KOPT-K1 (cell line): ENCODE measurements at regions not wholly inside any gene's neighbourhood (a gene's known extent, or its start where the extent isn't known, plus 50 kb on each side); places are given as distances from the start of the nearest gene placed in this dataset.

Source experiments
- H3K27ac ChIP-seq: fragments of 200-600 bp; sonication (generic); 2 replicates; pipeline ENCODE4 v1.5.1; 2016; ENCODE audit warnings: antibody characterized with exemption, mild to moderate bottlenecking, low read depth, low read length; ENCODE audit not compliant: poor library complexity, severe bottlenecking
- H3K36me3 ChIP-seq: fragments of 200-600 bp; sonication (generic); 2 replicates; pipeline ENCODE4 v1.5.1; 2017; ENCODE audit warnings: antibody characterized with exemption, mild to moderate bottlenecking, low read length, moderate library complexity; ENCODE audit not compliant: insufficient read depth
- H3K9me3 ChIP-seq: fragments of 200-600 bp; sonication (generic); 2 replicates; pipeline ENCODE4 v1.5.1; 2017; ENCODE audit warnings: antibody characterized with exemption, low read length, mild to moderate bottlenecking; ENCODE audit not compliant: insufficient read depth, poor library complexity, severe bottlenecking

GRCh38 chr9:13554626-13555025 is 275.1 kb upstream of the MPDZ start:
- no peaks in the 10 kb centered on the region for H3K36me3 ChIP-seq
- H3K27ac ChIP-seq, result no peak overlapping the region
- no peaks in the 10 kb centered on the region for H3K9me3 ChIP-seq

GRCh38 chr9:13552606-13553215 is 273.2 kb upstream of the MPDZ start:
- H3K27ac ChIP-seq, result no peak overlapping the region
- H3K36me3 ChIP-seq, result no peaks in the 10 kb centered on the region
- H3K9me3 ChIP-seq, result no peaks in the 10 kb centered on the region

- Histone ChIP-seq H3K9me3 (no peaks in the 10 kb centered on the region), H3K36me3 (no peaks in the 10 kb centered on the region), H3K27ac (no peak overlapping the region)
These were observed 271.0 kb upstream of the MPDZ start for GRCh38 chr9:13550519-13550918.

GRCh38 chr9:13548535-13548934 is 269.0 kb upstream of the MPDZ start:
- H3K27ac ChIP-seq, result no peak overlapping the region
- H3K9me3 ChIP-seq, result no peaks in the 10 kb centered on the region
- no peaks in the 10 kb centered on the region for H3K36me3 ChIP-seq

GRCh38 chr9:13535141-13535540 is 255.6 kb upstream of the MPDZ start:
- H3K36me3 ChIP-seq, result no peaks in the 10 kb centered on the region
- no peak overlapping the region for H3K27ac ChIP-seq

GRCh38 chr9:13534006-13534405 is 254.5 kb upstream of the MPDZ start:
- Histone ChIP-seq H3K9me3 (no peaks in the 10 kb centered on the region), H3K27ac (no peak overlapping the region), H3K36me3 (no peaks in the 10 kb centered on the region)

More at GRCh38 chr9:13535141-13535540, 255.6 kb upstream of the MPDZ start:
- H3K9me3 ChIP-seq, result no peaks in the 10 kb centered on the region

- Histone ChIP-seq H3K27ac (no peak overlapping the region), H3K36me3 (no peaks in the 10 kb centered on the region), H3K9me3 (no peaks in the 10 kb centered on the region)
These were observed 252.9 kb upstream of the MPDZ start for GRCh38 chr9:13532407-13532806.

GRCh38 chr9:13529321-13530104 is 250.0 kb upstream of the MPDZ start:
- Histone ChIP-seq H3K9me3 (no peaks in the 10 kb centered on the region), H3K27ac (no peak overlapping the region), H3K36me3 (no peaks in the 10 kb centered on the region)

GRCh38 chr9:13524245-13524644 is 244.8 kb upstream of the MPDZ start:
- Histone ChIP-seq H3K27ac (no peak overlapping the region), H3K36me3 (no peaks in the 10 kb centered on the region), H3K9me3 (no peaks in the 10 kb centered on the region)

- no peak overlapping the region for H3K27ac ChIP-seq
- no peaks in the 10 kb centered on the region for H3K36me3 ChIP-seq
- no peaks in the 10 kb centered on the region for H3K9me3 ChIP-seq
These were observed 240.6 kb upstream of the MPDZ start for GRCh38 chr9:13520069-13520468.

- Histone ChIP-seq H3K27ac (no peak overlapping the region), H3K9me3 (no peaks in the 10 kb centered on the region), H3K36me3 (no peaks in the 10 kb centered on the region)
These were observed 234.4 kb upstream of the MPDZ start for GRCh38 chr9:13513716-13514444.

- no peaks in the 10 kb centered on the region for H3K9me3 ChIP-seq
- H3K27ac ChIP-seq, result no peak overlapping the region
- H3K36me3 ChIP-seq, result no peaks in the 10 kb centered on the region
These were observed 233.8 kb upstream of the MPDZ start for GRCh38 chr9:13513286-13513685.

- H3K36me3 ChIP-seq, result no peaks in the 10 kb centered on the region
These were observed 229.2 kb upstream of the MPDZ start for GRCh38 chr9:13508681-13509080.

GRCh38 chr9:13508086-13508485 is 228.6 kb upstream of the MPDZ start:
- H3K36me3 ChIP-seq, result no peaks in the 10 kb centered on the region
- H3K9me3 ChIP-seq, result no peaks in the 10 kb centered on the region
- H3K27ac ChIP-seq, result no peak overlapping the region

More at GRCh38 chr9:13508681-13509080, 229.2 kb upstream of the MPDZ start:
- Histone ChIP-seq H3K27ac (no peak overlapping the region), H3K9me3 (no peaks in the 10 kb centered on the region)

GRCh38 chr9:13505797-13506196 is 226.3 kb upstream of the MPDZ start:
- Histone ChIP-seq H3K9me3 (no peaks in the 10 kb centered on the region), H3K27ac (no peak overlapping the region), H3K36me3 (no peaks in the 10 kb centered on the region)
